ENCODE measurements at regions not wholly inside any gene's neighbourhood (a gene's known extent, or its start where the extent isn't known, plus 50 kb on each side); places are given as distances from the start of the nearest gene placed in this dataset.

- Histone ChIP-seq H3K79me2 (ENCODE audit: control insufficient read depth, insufficient read depth, low read length) (no peaks in the 10 kb centered on the region), H3K27me3 (ENCODE audit: control insufficient read depth in 2 of 2, insufficient read depth in 2 of 2, low read length in 2 of 2) (peaks cover 12 to 16% of the 10 kb centered on the region in 2 experiments), H3K27ac (ENCODE audit: insufficient read depth, low read depth, low read length) (no peak overlapping the region), H3K9me1 (replicated peaks; ENCODE audit: control insufficient read depth, extremely low read depth, insufficient read depth, low read length) (no peaks in the 10 kb centered on the region), H3K4me2 (ENCODE audit: insufficient read depth, low read length) (no peak overlapping the region), H3K9me3 (replicated peaks; ENCODE audit: control insufficient read depth, insufficient read depth, low read length) (no peaks in the 10 kb centered on the region), H3K9ac (replicated peaks; ENCODE audit: extremely low read depth, insufficient read depth, low read length) (no peak overlapping the region), H4K20me1 (replicated peaks; ENCODE audit: control insufficient read depth, extremely low read depth, insufficient read depth, low read length) (no peaks in the 10 kb centered on the region), H3K4me3 (replicated peaks in 1 of 3; ENCODE audit: insufficient read depth in 1 of 3, low read depth in 1 of 3, low read length in 3 of 3) (no peak overlapping the region), H3K36me3 (ENCODE audit: control insufficient read depth in 2 of 2, extremely low read depth in 1 of 2, insufficient read depth in 2 of 2, low read length in 2 of 2) (no peaks in the 10 kb centered on the region), H2AFZ (ENCODE audit: low read depth, low read length) (no peak overlapping the region), H3K4me1 (ENCODE audit: control insufficient read depth, extremely low read depth, insufficient read depth, low read length) (no peaks in the 10 kb centered on the region)
- intact Hi-C loops (cut with micrococcal nuclease), result no loop called here
- ChIA-PET CTCF (interaction anchor here (1.3 to 2.9 kb wide), 4 partner anchors 10 to 429 kb away, joined by 3 to 10 read pairs (median 4); no protein-coding TSS in a partner anchor), POLR2A (no interaction called here)
- no peak for DNase-seq (ENCODE audit: low read depth, low spot score)
- TF ChIP-seq, protein P1, sequence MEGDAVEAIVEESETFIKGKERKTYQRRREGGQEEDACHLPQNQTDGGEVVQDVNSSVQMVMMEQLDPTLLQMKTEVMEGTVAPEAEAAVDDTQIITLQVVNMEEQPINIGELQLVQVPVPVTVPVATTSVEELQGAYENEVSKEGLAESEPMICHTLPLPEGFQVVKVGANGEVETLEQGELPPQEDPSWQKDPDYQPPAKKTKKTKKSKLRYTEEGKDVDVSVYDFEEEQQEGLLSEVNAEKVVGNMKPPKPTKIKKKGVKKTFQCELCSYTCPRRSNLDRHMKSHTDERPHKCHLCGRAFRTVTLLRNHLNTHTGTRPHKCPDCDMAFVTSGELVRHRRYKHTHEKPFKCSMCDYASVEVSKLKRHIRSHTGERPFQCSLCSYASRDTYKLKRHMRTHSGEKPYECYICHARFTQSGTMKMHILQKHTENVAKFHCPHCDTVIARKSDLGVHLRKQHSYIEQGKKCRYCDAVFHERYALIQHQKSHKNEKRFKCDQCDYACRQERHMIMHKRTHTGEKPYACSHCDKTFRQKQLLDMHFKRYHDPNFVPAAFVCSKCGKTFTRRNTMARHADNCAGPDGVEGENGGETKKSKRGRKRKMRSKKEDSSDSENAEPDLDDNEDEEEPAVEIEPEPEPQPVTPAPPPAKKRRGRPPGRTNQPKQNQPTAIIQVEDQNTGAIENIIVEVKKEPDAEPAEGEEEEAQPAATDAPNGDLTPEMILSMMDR (IDR thresholded peaks at IDR 0.05; ENCODE audit: extremely low read depth in 1 of 2, insufficient read depth in 1 of 2, low read depth in 1 of 2, low read length in 2 of 2), result no peak
- TF ChIP-seq POLR2A (IDR thresholded peaks at IDR 0.05; ENCODE audit: low read depth, low read length), result no peak
- TF ChIP-seq FOS (IDR thresholded peaks at IDR 0.05; ENCODE audit: borderline replicate concordance, insufficient read depth, low read length), result no peak
- TF ChIP-seq POLR2AphosphoS5 (IDR thresholded peaks at IDR 0.05; ENCODE audit: insufficient read depth, low read depth, low read length), result no peak
- no peak for TF ChIP-seq GATA2 (IDR thresholded peaks at IDR 0.05; ENCODE audit: insufficient read depth, insufficient read length, low read depth, low read length)
- TF ChIP-seq MAX (IDR thresholded peaks at IDR 0.05; ENCODE audit: insufficient read depth, insufficient read length), result no peak
- TF ChIP-seq EZH2 (IDR thresholded peaks at IDR 0.05; ENCODE audit: borderline replicate concordance, low read depth, low read length, severe bottlenecking), result no peak
- no peak for TF ChIP-seq JUN (IDR thresholded peaks at IDR 0.05; ENCODE audit: borderline replicate concordance, insufficient read depth, insufficient read length, low read depth)
- TF ChIP-seq MYC (IDR thresholded peaks at IDR 0.05; ENCODE audit: low read depth, low read length), result no peak
- BruUV-seq (replicated peaks), result no TSS peak
- no peak for FAIRE-seq
- dilution Hi-C loops (cut with MboI; ENCODE audit: extremely low pct_ligation_motif_present, low sequenced_read_pairs), result no loop called here
These were observed 53.3 kb upstream of the ZBTB7C start for GRCh38 chr18:48462510-48462909.

Data from endothelial cell of umbilical vein (primary cell).